ENCODE measurements at regions not wholly inside any gene's neighbourhood (a gene's known extent, or its start where the extent isn't known, plus 50 kb on each side); places are given as distances from the start of the nearest gene placed in this dataset.

- Mint-ChIP-seq H3K27ac (no peak overlapping the region), H3K4me3 (ENCODE audit: low read depth) (no peak overlapping the region), H3K9me3 (ENCODE audit: low read depth) (no peaks in the 10 kb centered on the region), H3K4me1 (ENCODE audit: low read depth) (peaks cover 19% of the 10 kb centered on the region), H3K36me3 (ENCODE audit: insufficient read depth) (no peaks in the 10 kb centered on the region), H3K27me3 (peaks cover 3% of the 10 kb centered on the region)
- no peak for DNase-seq (ENCODE audit: low spot score, unreplicated experiment)
- no peak for TF ChIP-seq CTCF (IDR thresholded peaks at IDR 0.05; ENCODE audit: unreplicated experiment)
Measured at GRCh38 chr4:3367866-3368265, 73.9 kb upstream of the HGFAC start.

GRCh38 chr4:3368334-3368733 is 73.4 kb upstream of the HGFAC start:
- no peak overlapping the region for H3K4me3 Mint-ChIP-seq (ENCODE audit: low read depth)
- H3K27me3 Mint-ChIP-seq = peaks cover 3% of the 10 kb centered on the region
- peaks cover 19% of the 10 kb centered on the region for H3K4me1 Mint-ChIP-seq (ENCODE audit: low read depth)

DNA sequence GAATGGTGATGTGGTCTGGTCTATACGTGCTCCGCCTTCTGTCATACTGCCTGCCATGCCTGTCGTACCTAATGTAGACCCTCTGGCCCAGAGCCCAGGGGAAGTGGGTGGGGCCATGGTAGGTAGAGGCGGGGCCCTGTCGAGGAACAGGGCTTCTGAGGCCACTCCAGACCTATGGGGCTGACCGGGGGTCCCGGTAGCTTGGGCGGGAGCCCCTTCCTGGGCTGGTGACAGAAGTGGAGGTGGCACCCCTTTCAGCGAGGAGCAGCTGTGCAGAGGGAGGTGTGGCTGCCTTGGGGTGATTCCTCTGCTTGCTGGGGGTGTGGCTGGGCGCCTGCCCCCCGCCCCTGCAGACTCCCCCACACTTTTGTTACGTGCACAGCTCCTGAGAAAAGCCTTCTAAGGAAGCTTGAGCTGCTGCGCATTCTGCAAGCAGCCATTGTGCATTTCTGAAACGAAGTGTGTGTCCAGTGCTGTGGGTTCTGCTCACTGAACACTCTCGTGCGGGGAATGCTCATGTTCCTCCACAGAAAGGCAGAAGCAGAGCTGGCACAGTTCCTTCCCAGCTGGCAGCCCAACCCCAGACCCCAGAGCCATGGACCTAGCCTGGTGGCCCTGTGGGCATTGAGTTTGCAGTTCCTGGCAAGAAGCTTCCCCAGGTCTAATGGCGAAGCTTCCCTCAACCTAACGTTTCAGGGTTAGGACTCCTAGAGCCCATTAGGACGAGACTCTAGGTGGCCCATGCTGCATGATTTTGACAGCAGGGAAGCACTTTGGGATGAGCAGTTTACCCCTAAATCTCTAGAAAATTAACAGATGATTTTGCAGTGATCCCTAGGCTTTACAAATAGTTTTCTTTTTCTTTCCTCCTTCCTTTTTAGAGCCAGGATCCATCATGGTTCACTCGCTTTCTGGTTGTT is 72.7 kb upstream of the HGFAC start:
- Mint-ChIP-seq H3K27me3 (peaks cover 3% of the 10 kb centered on the region), H3K36me3 (ENCODE audit: insufficient read depth) (no peaks in the 10 kb centered on the region), H3K9me3 (ENCODE audit: low read depth) (no peaks in the 10 kb centered on the region), H3K27ac (no peak overlapping the region), H3K4me3 (ENCODE audit: low read depth) (no peak overlapping the region), H3K4me1 (ENCODE audit: low read depth) (peaks cover 19% of the 10 kb centered on the region)
- no peak for TF ChIP-seq CTCF (IDR thresholded peaks at IDR 0.05; ENCODE audit: unreplicated experiment)
- no peak for DNase-seq (ENCODE audit: low spot score, unreplicated experiment)

More at GRCh38 chr4:3368334-3368733, 73.4 kb upstream of the HGFAC start:
- no peak for TF ChIP-seq CTCF (IDR thresholded peaks at IDR 0.05; ENCODE audit: unreplicated experiment)
- H3K36me3 Mint-ChIP-seq (ENCODE audit: insufficient read depth) = no peaks in the 10 kb centered on the region
- DNase-seq (ENCODE audit: low spot score, unreplicated experiment) = no peak
- no peaks in the 10 kb centered on the region for H3K9me3 Mint-ChIP-seq (ENCODE audit: low read depth)
- H3K27ac Mint-ChIP-seq = no peak overlapping the region

GRCh38 chr4:3369781-3370674 is 71.7 kb upstream of the HGFAC start:
- H3K27ac Mint-ChIP-seq = no peak overlapping the region
- TF ChIP-seq CTCF (IDR thresholded peaks at IDR 0.05; ENCODE audit: unreplicated experiment) = no peak
- H3K36me3 Mint-ChIP-seq (ENCODE audit: insufficient read depth) = peaks cover 3% of the 10 kb centered on the region
- peaks cover 19% of the 10 kb centered on the region for H3K4me1 Mint-ChIP-seq (ENCODE audit: low read depth)
- H3K9me3 Mint-ChIP-seq (ENCODE audit: low read depth) = no peaks in the 10 kb centered on the region
- no peak for DNase-seq (ENCODE audit: low spot score, unreplicated experiment)
- H3K27me3 Mint-ChIP-seq = peaks cover 3% of the 10 kb centered on the region
- H3K4me3 Mint-ChIP-seq (ENCODE audit: low read depth) = no peak overlapping the region
